ENCODE measurements at regions not wholly inside any gene's neighbourhood (a gene's known extent, or its start where the extent isn't known, plus 50 kb on each side); places are given as distances from the start of the nearest gene placed in this dataset.

- TF ChIP-seq TAF1 (IDR thresholded peaks at IDR 0.05; ENCODE audit: borderline replicate concordance, insufficient read depth, low read length), result no peak
- no peak for TF ChIP-seq POLR2AphosphoS5 (IDR thresholded peaks at IDR 0.05; ENCODE audit: low read depth, low read length)
- no peak for TF ChIP-seq SIN3A (IDR thresholded peaks at IDR 0.05; ENCODE audit: borderline replicate concordance, insufficient read depth, low read length)
These were observed 106.3 kb upstream of the ADAMTS18 start for GRCh38 chr16:77541165-77541564.
